SH-SY5Y (cell line): ENCODE measurements at regions not wholly inside any gene's neighbourhood (a gene's known extent, or its start where the extent isn't known, plus 50 kb on each side); places are given as distances from the start of the nearest gene placed in this dataset.

Experiments
- GATA2 ChIP-seq: IDR thresholded peaks from 2 replicates; pipeline ENCODE4 v1.6.1; 2011; ENCODE audit warnings: mild to moderate bottlenecking, low read depth, low read length
- GATA3 ChIP-seq: IDR thresholded peaks from 2 replicates; pipeline ENCODE4 v1.6.1; 2011; ENCODE audit warnings: low read depth, mild to moderate bottlenecking, low read length, moderate library complexity

DNA sequence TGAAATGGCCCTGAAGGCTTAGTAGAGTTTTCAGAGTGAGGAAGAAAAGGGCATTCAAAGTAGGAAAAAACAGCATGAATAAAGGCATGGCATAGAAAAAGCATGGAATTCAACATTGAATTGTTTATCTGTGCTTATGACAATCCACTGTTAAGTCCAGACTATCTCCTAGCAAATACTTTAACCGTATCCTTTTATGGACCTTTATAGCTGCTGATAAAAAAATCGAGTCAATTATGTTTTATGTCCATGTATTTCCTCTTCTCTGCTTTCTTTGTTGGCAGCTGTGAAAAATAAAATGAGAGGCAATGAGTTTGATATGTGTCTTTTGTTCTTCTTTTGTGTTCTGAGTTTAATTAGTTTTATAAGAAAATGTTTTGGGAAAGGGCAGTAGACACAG, 70.4 kb downstream of the TDRD15 start:
- TF ChIP-seq GATA2 (no peak), GATA3 (no peak)

DNA sequence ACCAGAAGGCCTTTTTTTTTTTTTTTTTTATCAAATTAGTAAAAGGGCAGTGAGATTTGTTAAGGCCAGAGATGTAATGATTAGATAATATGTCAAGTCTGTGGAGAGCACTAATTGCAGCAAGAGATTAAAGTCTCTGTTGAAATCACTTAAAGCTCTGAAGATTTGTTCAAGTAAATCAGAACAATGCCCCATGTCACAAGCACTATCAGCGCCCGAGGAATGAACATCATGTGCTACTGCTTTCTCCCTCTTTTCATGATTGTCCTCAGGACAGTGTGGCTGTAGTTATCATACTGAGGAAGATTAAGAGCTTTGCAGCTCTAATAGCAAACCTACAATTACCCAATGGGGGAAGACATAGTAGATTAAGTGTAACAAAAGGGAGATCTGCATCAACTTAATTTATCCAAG, 71.1 kb downstream of the TDRD15 start:
- TF ChIP-seq GATA2: peak; percentile 74
- TF ChIP-seq GATA3: peak; percentile 90

GRCh38 chr2:21195326-21195725, 71.6 kb downstream of the TDRD15 start:
- no peak for TF ChIP-seq GATA3
- TF ChIP-seq GATA2: no peak

DNA sequence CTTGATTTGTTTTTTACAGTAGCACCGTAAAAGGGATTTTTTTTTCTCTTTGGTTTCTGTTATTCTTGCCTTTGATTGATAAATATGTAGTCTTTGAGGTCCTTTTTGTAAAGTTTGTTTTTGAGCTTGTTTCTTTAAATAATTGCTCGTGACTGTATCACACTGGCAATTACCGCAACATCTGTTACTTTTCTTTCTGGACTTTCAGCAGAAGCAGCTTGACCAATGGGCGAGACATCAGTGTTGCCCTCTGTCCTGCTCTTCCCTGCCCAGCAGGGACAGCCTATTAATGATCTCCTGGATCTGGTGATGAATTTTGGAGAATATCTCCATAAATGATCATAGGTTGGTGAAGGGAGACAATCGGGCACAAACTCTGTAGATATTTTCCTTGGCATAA, 74.9 kb downstream of the TDRD15 start:
- TF ChIP-seq GATA3 (no peak), GATA2 (no peak)

- TF ChIP-seq GATA3: no peak
- TF ChIP-seq GATA2: no peak
Measured at GRCh38 chr2:21203976-21204375, 80.2 kb downstream of the TDRD15 start.

- TF ChIP-seq GATA2: no peak
- no peak for TF ChIP-seq GATA3
Measured at GRCh38 chr2:21217442-21217841, 93.7 kb downstream of the TDRD15 start.

- TF ChIP-seq GATA3: no peak
Measured at GRCh38 chr2:21220930-21221329, 97.2 kb downstream of the TDRD15 start.

DNA sequence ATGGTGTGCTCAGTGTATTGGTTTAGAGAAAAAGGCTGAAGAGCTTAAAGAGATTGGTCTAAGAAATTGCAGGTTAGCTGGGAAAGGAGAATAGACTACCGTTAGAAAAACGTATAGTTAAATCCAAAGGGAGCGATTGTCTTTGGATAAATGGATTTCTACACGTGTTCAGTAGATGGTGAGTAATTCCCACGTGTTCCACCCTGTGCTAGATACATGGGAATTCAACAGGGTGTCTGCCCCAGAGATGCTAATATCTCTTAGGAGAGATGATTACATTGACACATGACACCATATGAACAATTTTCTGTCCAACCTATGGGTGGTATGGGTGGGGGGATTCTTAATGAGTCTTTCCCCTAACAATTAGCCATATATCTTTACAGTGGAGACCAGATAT, 99.8 kb downstream of the TDRD15 start:
- TF ChIP-seq GATA2: no peak
- TF ChIP-seq GATA3: no peak

- TF ChIP-seq GATA2 (no peak), GATA3 (no peak)
Measured at GRCh38 chr2:21228041-21228895, 104.5 kb downstream of the TDRD15 start.

DNA sequence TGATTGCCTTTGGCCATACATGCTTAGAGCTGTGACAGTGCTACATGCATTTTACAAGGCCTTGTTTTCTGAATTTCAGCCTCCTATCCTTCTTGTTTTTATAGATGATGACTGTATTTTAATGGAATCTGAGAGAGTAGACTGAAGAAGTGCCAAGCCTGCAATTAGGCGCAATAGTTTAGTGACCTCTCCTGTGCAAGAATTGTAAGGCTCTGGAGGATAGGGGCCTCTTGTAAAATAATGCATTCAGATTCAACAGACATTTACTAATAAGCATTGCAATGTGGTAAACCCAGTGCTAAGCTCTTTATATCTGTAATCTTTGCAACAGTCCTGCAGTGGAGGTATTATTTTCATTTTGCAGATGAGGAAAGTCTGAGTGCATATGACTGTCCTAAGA, 105.5 kb downstream of the TDRD15 start:
- TF ChIP-seq GATA2 (no peak), GATA3 (no peak)

- no peak for TF ChIP-seq GATA3
- TF ChIP-seq GATA2: no peak
Measured at GRCh38 chr2:21230140-21230539, 106.4 kb downstream of the TDRD15 start.

DNA sequence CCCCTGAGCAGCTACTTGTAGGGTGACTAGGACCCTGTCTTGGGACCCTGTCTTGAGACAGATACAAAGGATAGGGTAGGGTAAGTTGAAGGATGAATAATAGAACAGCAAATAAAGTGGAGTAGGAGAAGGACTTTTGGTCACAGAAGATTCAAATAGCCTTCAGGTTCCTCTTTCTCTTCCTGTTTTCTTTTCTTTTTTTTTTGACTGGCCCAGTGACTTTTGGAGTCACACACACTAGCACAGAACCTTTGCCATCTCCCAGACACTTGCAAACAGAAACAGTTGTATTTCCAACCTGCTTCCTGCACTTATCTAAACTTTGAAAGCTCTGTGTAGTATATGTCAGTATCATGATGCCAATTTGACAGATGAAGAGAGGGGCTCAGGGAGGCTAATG, 108.2 kb downstream of the TDRD15 start:
- TF ChIP-seq GATA3 (no peak), GATA2 (no peak)

- TF ChIP-seq GATA3: no peak
- TF ChIP-seq GATA2: no peak
Measured at GRCh38 chr2:21233194-21233593, 109.4 kb downstream of the TDRD15 start.

- no peak for TF ChIP-seq GATA3
- TF ChIP-seq GATA2: no peak
Measured at GRCh38 chr2:21234001-21234400, 110.2 kb downstream of the TDRD15 start.

DNA sequence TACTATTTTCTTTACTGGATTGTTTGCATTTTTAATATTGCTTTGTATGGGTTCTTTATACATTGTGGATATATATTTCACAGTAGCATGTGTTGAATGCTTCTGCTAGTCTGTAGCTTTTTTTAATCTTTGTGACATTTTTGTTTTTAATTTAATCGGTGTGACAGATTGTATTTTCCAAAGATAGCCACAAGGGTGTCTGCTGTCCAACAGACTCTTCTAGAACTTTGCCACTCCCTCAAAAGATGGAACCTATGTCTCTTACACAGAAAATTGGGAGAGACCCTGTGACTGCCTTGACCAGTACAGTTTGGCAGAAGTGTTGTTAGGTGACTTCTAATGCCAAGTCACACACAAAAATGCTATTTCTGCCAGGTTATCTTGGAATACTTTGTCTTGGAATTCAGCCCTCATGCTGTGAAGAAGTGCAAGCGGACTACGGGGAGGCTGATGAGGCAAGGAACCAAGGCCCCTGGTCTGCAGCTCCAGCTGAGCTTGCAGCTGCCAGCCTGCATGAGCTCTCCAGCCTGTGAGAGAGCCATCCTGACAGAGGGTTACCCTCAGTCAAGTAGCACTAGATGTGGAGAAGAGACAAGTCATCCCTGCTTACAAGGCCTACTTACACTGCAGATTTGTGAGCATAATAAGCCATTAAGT, 110.8 kb downstream of the TDRD15 start:
- TF ChIP-seq GATA2 (no peak), GATA3 (no peak)
